Stomach (tissue), 8 donors: ENCODE measurements at regions not wholly inside any gene's neighbourhood (a gene's known extent, or its start where the extent isn't known, plus 50 kb on each side); places are given as distances from the start of the nearest gene placed in this dataset.

Experiments
- DNase-seq, 2 donors: peaks; one replicate each; pipeline versions ENCODE4 v3.0.0 to v3.0.0-alpha.2; 2013 to 2019
- H3K27ac ChIP-seq, 5 donors: fragments of 200-600 bp in 4 of 5; sonication (generic) in 4 of 5; one replicate each; pipeline ENCODE4 v1.5.1; 2013 to 2019; ENCODE audit warnings: mild to moderate bottlenecking in 1 of 5, moderate library complexity in 1 of 5
- H3K27me3 ChIP-seq, 3 donors: fragments of 200-600 bp; sonication (generic); one replicate each; pipeline ENCODE4 v1.5.1; 2017 to 2019; ENCODE audit warnings: mixed run types in 1 of 3
- H3K36me3 ChIP-seq, 4 donors: fragments of 200-600 bp; sonication (generic); 1 replicate in 3 of 4; 2 replicates in 1 of 4; pipeline ENCODE4 v1.5.1; 2016 to 2019
- H3K4me1 ChIP-seq, 4 donors: fragments of 200-600 bp; sonication (generic); one replicate each; pipeline ENCODE4 v1.5.1; 2016 to 2019
- H3K4me3 ChIP-seq, 4 donors: fragments of 200-600 bp; sonication (generic) in 3 of 4; one replicate each; pipeline ENCODE4 v1.5.1; 2016 to 2019; ENCODE audit warnings: mild to moderate bottlenecking in 1 of 4
- H3K9me3 ChIP-seq, 4 donors: fragments of 200-600 bp; sonication (generic); one replicate each; pipeline ENCODE4 v1.5.1; 2016 to 2019
- CTCF ChIP-seq, 7 experiments: fragments of 450-650 bp in 4 of 7; fragments of 200-600 bp in 3 of 7; sonication (generic) in 3 of 7; IDR thresholded peaks; one replicate each; pipeline ENCODE4 v1.5.1; 2016 to 2019; ENCODE audit warnings: antibody characterized with exemption in 7 of 7, control low read depth in 2 of 7, mild to moderate bottlenecking in 1 of 7
- EP300 ChIP-seq: sonication (generic); formaldehyde crosslinking; IDR thresholded peaks from one replicate; pipeline ENCODE4 v1.6.1; 2017; ENCODE audit warnings: antibody characterized with exemption
- POLR2A ChIP-seq, 4 donors: fragments of 450-650 bp; IDR thresholded peaks; one replicate each; pipeline ENCODE4 v1.6.1; 2016; ENCODE audit warnings: antibody characterized with exemption in 4 of 4, control low read depth in 2 of 4, mild to moderate bottlenecking in 1 of 4, moderate library complexity in 1 of 4
- POLR2AphosphoS5 ChIP-seq, 3 donors: sonication (generic); formaldehyde crosslinking; IDR thresholded peaks; one replicate each; pipeline ENCODE4 v1.6.1; 2016; ENCODE audit warnings: antibody characterized with exemption in 3 of 3
- WGBS, 5 donors: extraction: QIAGEN DNeasy Blood & Tissue Kit in 3 of 5; methylation state at CpG; one replicate each; pipeline versions ENCODE4 v1.1.5 to v1.1.7; 2013 to 2018; 5-methylcytosine and 5-hydroxymethylcytosine counted together
- intact Hi-C: fragments of 100-400 bp; cut with DNase I; formaldehyde crosslinking; loops from one replicate; pipeline ENCODE4 v1.15.1; 2023; ENCODE audit warnings: low total_unique reads
- donor health status: healthy with polysubstance abuse.
- donor health status: Bipolar disorder and iron deficiency.
- donor health status: healthy.

GRCh38 chrX:6732101-6732500, 197.2 kb upstream of the VCX3A start:
- 35 to 64% (median 58%) methylated on average over 1 of the region's 1 CpG for WGBS, 5 donors
- Histone ChIP-seq H3K9me3 (no peaks in the 10 kb centered on the region), H3K27me3 (no peaks in the 10 kb centered on the region), H3K4me3 (no peak overlapping the region), H3K27ac (no peak overlapping the region), H3K4me1 (peaks cover 0 to 5% (median 0%) of the 10 kb centered on the region in 4 donors), H3K36me3 (no peaks in the 10 kb centered on the region)
- DNase-seq, result no peak
- no peak for TF ChIP-seq POLR2AphosphoS5 (IDR thresholded peaks at IDR 0.05)
- no peak for TF ChIP-seq CTCF (IDR thresholded peaks at IDR 0.05)
- no peak for TF ChIP-seq POLR2A (IDR thresholded peaks at IDR 0.05)
- no peak for TF ChIP-seq EP300
- intact Hi-C loops, result no loop called here

GRCh38 chrX:6729626-6730025, 194.7 kb upstream of the VCX3A start:
- 22 to 37% (median 25%) methylated on average over 9 of the region's 9 CpGs for WGBS, 5 donors
- TF ChIP-seq POLR2A (IDR thresholded peaks at IDR 0.05) (no peak), POLR2AphosphoS5 (IDR thresholded peaks at IDR 0.05) (no peak), EP300 (no peak), CTCF (IDR thresholded peaks at IDR 0.05) (no peak)
- Histone ChIP-seq H3K27me3 (no peaks in the 10 kb centered on the region), H3K4me1 (peaks cover 0 to 5% (median 0%) of the 10 kb centered on the region in 4 donors), H3K36me3 (no peaks in the 10 kb centered on the region), H3K4me3 (no peak overlapping the region), H3K9me3 (no peaks in the 10 kb centered on the region), H3K27ac (peak overlapping the region in 1 of 5 donors; percentile 17)
- DNase-seq, result peak; percentile 33 to 35
- intact Hi-C loops, result no loop called here

- Histone ChIP-seq H3K4me3 (no peak overlapping the region), H3K9me3 (peaks cover 0 to 5% (median 0%) of the 10 kb centered on the region in 4 donors), H3K4me1 (no peaks in the 10 kb centered on the region), H3K36me3 (no peaks in the 10 kb centered on the region), H3K27me3 (no peaks in the 10 kb centered on the region), H3K27ac (no peak overlapping the region)
- 80 to 90% (median 84%) methylated on average over 3 to 6 of the region's 6 CpGs for WGBS, 5 donors
- TF ChIP-seq CTCF (IDR thresholded peaks at IDR 0.05) (no peak), EP300 (no peak), POLR2A (IDR thresholded peaks at IDR 0.05) (no peak), POLR2AphosphoS5 (IDR thresholded peaks at IDR 0.05) (no peak)
- intact Hi-C loops, result no loop called here
- DNase-seq, result no peak
These were observed 183.8 kb upstream of the VCX3A start for GRCh38 chrX:6718766-6719165.

- DNase-seq, result no peak
- TF ChIP-seq POLR2AphosphoS5 (IDR thresholded peaks at IDR 0.05) (no peak), EP300 (no peak), POLR2A (IDR thresholded peaks at IDR 0.05) (no peak)
- Histone ChIP-seq H3K27ac (no peak overlapping the region), H3K9me3 (no peaks in the 10 kb centered on the region), H3K4me3 (no peak overlapping the region), H3K36me3 (no peaks in the 10 kb centered on the region), H3K27me3 (no peaks in the 10 kb centered on the region), H3K4me1 (no peaks in the 10 kb centered on the region)
- 66 to 76% (median 72%) methylated on average over 5 of the region's 5 CpGs for WGBS, 5 donors
- intact Hi-C loops, result no loop called here
These were observed 173.9 kb upstream of the VCX3A start for GRCh38 chrX:6708676-6709380.

- Histone ChIP-seq H3K4me3 (no peak overlapping the region), H3K9me3 (no peaks in the 10 kb centered on the region), H3K27me3 (no peaks in the 10 kb centered on the region), H3K4me1 (no peaks in the 10 kb centered on the region), H3K36me3 (no peaks in the 10 kb centered on the region), H3K27ac (no peak overlapping the region)
- TF ChIP-seq POLR2A (IDR thresholded peaks at IDR 0.05) (no peak), CTCF (IDR thresholded peaks at IDR 0.05) (no peak), POLR2AphosphoS5 (IDR thresholded peaks at IDR 0.05) (no peak), EP300 (no peak)
- no peak for DNase-seq
- intact Hi-C loops, result no loop called here
- 47 to 76% (median 60%) methylated on average over 1 of the region's 1 CpG for WGBS, 5 donors
These were observed 173.1 kb upstream of the VCX3A start for GRCh38 chrX:6708041-6708440.
